Psoas muscle (tissue), 7 donors: ENCODE measurements at regions not wholly inside any gene's neighbourhood (a gene's known extent, or its start where the extent isn't known, plus 50 kb on each side); places are given as distances from the start of the nearest gene placed in this dataset.

Source experiments
- ATAC-seq, 4 donors: fragments of 200-7000 bp; cut with Tn5 transposase; one replicate each; pipeline ENCODE4 v1.9.1; 2020; ENCODE audit warnings: moderate library complexity in 3 of 4, mild to moderate bottlenecking in 2 of 4
- DNase-seq, 2 donors: peaks; one replicate each; pipeline ENCODE4 v3.0.0-alpha.2; 2020
- H3K27ac ChIP-seq: fragments of 200-600 bp; one replicate; pipeline ENCODE4 v1.8.0; 2022
- H3K27me3 ChIP-seq, 3 donors: fragments of 200-600 bp in 1 of 3; one replicate each; pipeline versions ENCODE4 v1.6.1 to v1.8.0; 2013 to 2022; ENCODE audit warnings: low read length in 2 of 3, mild to moderate bottlenecking in 2 of 3, moderate library complexity in 1 of 3; ENCODE audit not compliant: insufficient read depth in 3 of 3
- H3K36me3 ChIP-seq, 2 donors: fragments of 200-600 bp in 1 of 2; one replicate each; pipeline versions ENCODE4 v1.6.1 to v1.8.0; 2013 to 2022; ENCODE audit warnings: low read depth in 1 of 2, mild to moderate bottlenecking in 1 of 2, moderate library complexity in 1 of 2; ENCODE audit not compliant: insufficient read depth in 1 of 2
- H3K4me1 ChIP-seq: fragments of 200-600 bp; one replicate; pipeline ENCODE4 v1.8.0; 2022
- H3K4me3 ChIP-seq: fragments of 200-600 bp; one replicate; pipeline ENCODE4 v1.8.0; 2022; ENCODE audit warnings: mild to moderate bottlenecking
- H3K9me3 ChIP-seq: fragments of 200-600 bp; one replicate; pipeline ENCODE4 v1.8.0; 2022
- CTCF ChIP-seq: fragments of 200-600 bp; IDR thresholded peaks from one replicate; pipeline ENCODE4 v1.8.0; 2022; ENCODE audit warnings: antibody characterized with exemption
- WGBS, 3 donors: extraction: QIAGEN DNeasy Blood & Tissue Kit; methylation state at CpG; one replicate each; pipeline versions ENCODE4 v1.1.6 to v1.1.7; 2013; 5-methylcytosine and 5-hydroxymethylcytosine counted together
- intact Hi-C, 2 donors: fragments of 100-400 bp; cut with DNase I; formaldehyde crosslinking; loops; one replicate each; pipeline versions ENCODE4 v1.11.0 to v1.14.2; 2022
- donor health status: healthy with polysubstance abuse.
- donor health status: DM: no; HTN: no; CAD: no; lungs with moderate emphysema.
- donor health status: Bipolar disorder and iron deficiency.
- donor health status: healthy.
- donor health status: DM: yes; HTN: yes; CAD: no.
- donor health status: DM: no; HTN: no; CAD: no.
- donor health status: DM: yes; HTN: yes; CAD: no.

- Histone ChIP-seq H3K4me3 (no peak overlapping the region), H3K27me3 (no peaks in the 10 kb centered on the region), H3K27ac (no peak overlapping the region), H3K4me1 (no peaks in the 10 kb centered on the region), H3K9me3 (peaks cover 14% of the 10 kb centered on the region), H3K36me3 (no peaks in the 10 kb centered on the region)
- DNase-seq (no peak), ATAC-seq (no peak)
- 40 to 55% (median 51%) methylated on average over 2 of the region's 2 CpGs for whole genome bisulfite sequencing, 3 donors
- intact Hi-C loops, result no loop called here
- TF ChIP-seq CTCF, result no peak
These were observed 105.5 kb upstream of the PDE4D start for GRCh38 chr5:59999056-59999455.

DNA sequence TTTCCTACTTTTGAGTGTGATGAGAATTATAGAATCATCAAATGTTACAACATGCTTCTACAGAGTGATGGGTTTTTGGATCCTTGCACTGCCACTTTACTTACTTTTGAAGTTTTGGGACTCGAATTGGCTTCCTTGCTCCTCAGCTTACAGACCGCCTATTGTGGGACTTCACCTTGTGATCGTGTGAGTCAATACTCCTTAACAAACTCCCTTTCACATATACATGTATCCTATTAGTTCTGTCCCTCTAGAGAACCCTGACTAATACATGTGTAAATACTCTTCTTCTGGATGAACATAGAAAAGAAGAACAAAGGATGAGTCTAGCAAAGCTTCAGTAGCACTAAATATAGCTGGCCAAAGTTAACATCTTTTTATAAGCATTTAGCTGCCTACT, 98.7 kb upstream of the PDE4D start:
- Histone ChIP-seq H3K4me1 (no peaks in the 10 kb centered on the region), H3K9me3 (no peaks in the 10 kb centered on the region), H3K4me3 (no peak overlapping the region), H3K36me3 (no peaks in the 10 kb centered on the region), H3K27me3 (no peaks in the 10 kb centered on the region), H3K27ac (no peak overlapping the region)
- DNase-seq (no peak), ATAC-seq (no peak)
- no peak for TF ChIP-seq CTCF
- 83 to 84% (median 83%) methylated on average over 3 of the region's 3 CpGs for WGBS, 3 donors
- intact Hi-C loops, result no loop called here

- Histone ChIP-seq H3K4me1 (no peaks in the 10 kb centered on the region), H3K27ac (no peak overlapping the region), H3K27me3 (no peaks in the 10 kb centered on the region), H3K9me3 (peaks cover 4% of the 10 kb centered on the region), H3K36me3 (no peaks in the 10 kb centered on the region), H3K4me3 (no peak overlapping the region)
- WGBS, 3 donors, result 89 to 92% (median 91%) methylated on average over 7 of the region's 7 CpGs
- DNase-seq (no peak), ATAC-seq (no peak)
- intact Hi-C loops, result no loop called here
- no peak for TF ChIP-seq CTCF
These were observed 94.9 kb upstream of the PDE4D start for GRCh38 chr5:59988396-59988795.

DNA sequence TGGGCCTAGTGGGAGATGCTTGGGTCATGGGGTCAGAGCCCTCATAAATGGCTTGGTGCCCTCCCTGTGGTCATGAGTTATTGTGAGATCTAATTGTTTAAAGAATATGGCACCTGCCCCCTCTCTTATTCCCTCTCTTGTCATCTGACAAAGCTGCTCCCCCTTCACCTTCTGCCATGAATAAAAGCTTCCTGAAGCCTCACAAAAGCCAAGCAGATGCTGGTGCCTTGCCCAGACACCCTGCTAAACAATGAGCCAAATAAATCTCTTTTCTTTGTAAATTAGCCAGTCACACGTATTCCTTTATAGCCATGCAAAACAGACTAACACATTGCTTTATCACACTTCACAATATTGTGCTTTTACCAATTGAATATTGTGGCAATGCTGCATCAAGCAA, 82.8 kb upstream of the PDE4D start:
- WGBS, 3 donors, result 54 to 68% (median 58%) methylated on average over 1 of the region's 1 CpG
- intact Hi-C loops, result no loop called here
- no peaks in the 10 kb centered on the region for H3K27me3 ChIP-seq
- DNase-seq (no peak), ATAC-seq (no peak)
- TF ChIP-seq CTCF, result no peak
- no peaks in the 10 kb centered on the region for H3K36me3 ChIP-seq
- no peaks in the 10 kb centered on the region for H3K9me3 ChIP-seq
- H3K4me3 ChIP-seq, result no peak overlapping the region
- no peak overlapping the region for H3K27ac ChIP-seq
- H3K4me1 ChIP-seq, result no peaks in the 10 kb centered on the region

- intact Hi-C loops, result no loop called here
- ATAC-seq (no peak), DNase-seq (no peak)
- H3K9me3 ChIP-seq, result no peaks in the 10 kb centered on the region
- H3K36me3 ChIP-seq, result no peaks in the 10 kb centered on the region
- H3K27ac ChIP-seq, result no peak overlapping the region
- H3K27me3 ChIP-seq, result no peaks in the 10 kb centered on the region
- H3K4me3 ChIP-seq, result no peak overlapping the region
- no peak for TF ChIP-seq CTCF
- 83 to 94% (median 85%) methylated on average over 1 of the region's 1 CpG for WGBS, 3 donors
- no peaks in the 10 kb centered on the region for H3K4me1 ChIP-seq
These were observed 78.5 kb upstream of the PDE4D start for GRCh38 chr5:59972043-59972442.
